Testis (tissue), 2 donors: ENCODE measurements at regions not wholly inside any gene's neighbourhood (a gene's known extent, or its start where the extent isn't known, plus 50 kb on each side); places are given as distances from the start of the nearest gene placed in this dataset.

Source experiments
- DNase-seq: peaks from one replicate; pipeline ENCODE4 v3.0.0-alpha.2; 2019
- H3K27ac ChIP-seq, 2 donors: fragments of 200-600 bp; sonication (generic); one replicate each; pipeline ENCODE4 v1.5.1; 2019
- H3K27me3 ChIP-seq: fragments of 200-600 bp; sonication (generic); one replicate; pipeline ENCODE4 v1.5.1; 2019
- H3K36me3 ChIP-seq: fragments of 200-600 bp; sonication (generic); one replicate; pipeline ENCODE4 v1.5.1; 2017; ENCODE audit warnings: low read depth; ENCODE audit errors: missing control alignments
- H3K4me1 ChIP-seq: fragments of 200-600 bp; sonication (generic); one replicate; pipeline ENCODE4 v1.5.1; 2019
- H3K4me3 ChIP-seq, 2 donors: fragments of 200-600 bp; sonication (generic); one replicate each; pipeline ENCODE4 v1.5.1; 2017 to 2019
- H3K9me3 ChIP-seq: fragments of 200-600 bp; sonication (generic); one replicate; pipeline ENCODE4 v1.5.1; 2017
- CTCF ChIP-seq, 3 experiments: fragments of 450-650 bp in 2 of 3; fragments of 200-600 bp in 1 of 3; sonication (generic) in 1 of 3; IDR thresholded peaks; one replicate each; pipeline ENCODE4 v1.5.1; 2016 to 2019; ENCODE audit warnings: antibody characterized with exemption in 3 of 3, mild to moderate bottlenecking in 2 of 3, moderate library complexity in 1 of 3
- POLR2A ChIP-seq: fragments of 450-650 bp; IDR thresholded peaks from one replicate; pipeline ENCODE4 v1.6.1; 2017; ENCODE audit warnings: antibody characterized with exemption, mild to moderate bottlenecking, moderate library complexity
- whole genome bisulfite sequencing, 2 donors: methylation state at CpG; one replicate each; pipeline ENCODE4 v1.1.5; 2018; 5-methylcytosine and 5-hydroxymethylcytosine counted together
- intact Hi-C: fragments of 100-400 bp; cut with DNase I; formaldehyde crosslinking; loops from one replicate; pipeline ENCODE4 v1.15.1; 2023; ENCODE audit warnings: low total_unique reads

GRCh38 chr16:80263181-80263823 lies 277.5 kb upstream of the DYNLRB2 start:
- Histone ChIP-seq H3K27me3 (no peaks in the 10 kb centered on the region), H3K36me3 (no peaks in the 10 kb centered on the region), H3K4me1 (no peaks in the 10 kb centered on the region), H3K4me3 (no peak overlapping the region), H3K9me3 (no peaks in the 10 kb centered on the region), H3K27ac (no peak overlapping the region)
- no peak for TF ChIP-seq CTCF (IDR thresholded peaks at IDR 0.05)
- no peak for TF ChIP-seq POLR2A
- intact Hi-C loops = no loop called here
- WGBS, 2 donors = 61 to 62% methylated on average over 4 of the region's 4 CpGs
- no peak for DNase-seq

- H3K9me3 ChIP-seq = no peaks in the 10 kb centered on the region
- no peak for DNase-seq
- no peak overlapping the region for H3K4me3 ChIP-seq
- TF ChIP-seq CTCF (IDR thresholded peaks at IDR 0.05) = no peak
- no peak for TF ChIP-seq POLR2A
- H3K27ac ChIP-seq = no peak overlapping the region
- no peaks in the 10 kb centered on the region for H3K27me3 ChIP-seq
- intact Hi-C loops = no loop called here
- no peaks in the 10 kb centered on the region for H3K4me1 ChIP-seq
- WGBS, 2 donors = 77 to 85% methylated on average over 4 of the region's 4 CpGs
- no peaks in the 10 kb centered on the region for H3K36me3 ChIP-seq
Observed at GRCh38 chr16:80260906-80261311, 279.9 kb upstream of the DYNLRB2 start.

GRCh38 chr16:80259290-80259805 lies 281.4 kb upstream of the DYNLRB2 start:
- intact Hi-C loops = no loop called here
- H3K9me3 ChIP-seq = no peaks in the 10 kb centered on the region
- DNase-seq = no peak
- H3K4me3 ChIP-seq = no peak overlapping the region
- 75 to 79% methylated on average over 6 of the region's 6 CpGs for WGBS, 2 donors
- TF ChIP-seq POLR2A = no peak
- no peaks in the 10 kb centered on the region for H3K27me3 ChIP-seq
- no peaks in the 10 kb centered on the region for H3K36me3 ChIP-seq
- no peaks in the 10 kb centered on the region for H3K4me1 ChIP-seq
- no peak overlapping the region for H3K27ac ChIP-seq

- 87 to 96% methylated on average over 3 of the region's 3 CpGs for WGBS, 2 donors
Observed at GRCh38 chr16:80258407-80258806, 282.4 kb upstream of the DYNLRB2 start.

GRCh38 chr16:80254970-80255369 lies 285.8 kb upstream of the DYNLRB2 start:
- WGBS, 2 donors = 91 to 95% methylated on average over 4 of the region's 4 CpGs
- H3K4me3 ChIP-seq = no peak overlapping the region
- no peaks in the 10 kb centered on the region for H3K36me3 ChIP-seq
- TF ChIP-seq POLR2A = no peak
- no peak for TF ChIP-seq CTCF (IDR thresholded peaks at IDR 0.05)
- peaks cover 3% of the 10 kb centered on the region for H3K4me1 ChIP-seq
- no peak for DNase-seq
- H3K9me3 ChIP-seq = no peaks in the 10 kb centered on the region
- intact Hi-C loops = no loop called here
- H3K27me3 ChIP-seq = no peaks in the 10 kb centered on the region
- no peak overlapping the region for H3K27ac ChIP-seq

More at GRCh38 chr16:80258407-80258806, 282.4 kb upstream of the DYNLRB2 start:
- DNase-seq = no peak
- TF ChIP-seq CTCF (IDR thresholded peaks at IDR 0.05) = no peak
- no peak for TF ChIP-seq POLR2A
- no peaks in the 10 kb centered on the region for H3K27me3 ChIP-seq
- H3K4me1 ChIP-seq = peaks cover 3% of the 10 kb centered on the region
- intact Hi-C loops = no loop called here
- no peak overlapping the region for H3K27ac ChIP-seq
- H3K9me3 ChIP-seq = no peaks in the 10 kb centered on the region
- no peak overlapping the region for H3K4me3 ChIP-seq
- H3K36me3 ChIP-seq = no peaks in the 10 kb centered on the region
